Memory B cell (primary cell): ENCODE measurements at regions not wholly inside any gene's neighbourhood (a gene's known extent, or its start where the extent isn't known, plus 50 kb on each side); places are given as distances from the start of the nearest gene placed in this dataset.
"Not testable (repeated sequence)": the region's sequence is repeated elsewhere in the genome, so short reads cannot be mapped to it uniquely, and the experiment has no call there.

Source experiments
- ATAC-seq: fragments of 150-1000 bp; cut with Tn5 transposase; 2 replicates; pipeline ENCODE4 v1.10.0; 2021; ENCODE audit warnings: low read depth, mild to moderate bottlenecking, moderate library complexity
- DNase-seq, 2 donors: peaks; one replicate each; pipeline ENCODE4 v3.0.0; 2022; ENCODE audit warnings: low spot score in 2 of 2
- H3K27ac Mint-ChIP-seq: one replicate; pipeline ENCODE4 v1.8.0; 2022; ENCODE audit warnings: mild to moderate bottlenecking, moderate library complexity, mixed read lengths
- H3K27me3 Mint-ChIP-seq: one replicate; pipeline ENCODE4 v1.8.0; 2022; ENCODE audit warnings: mixed read lengths
- H3K36me3 Mint-ChIP-seq: one replicate; pipeline ENCODE4 v1.8.0; 2022; ENCODE audit warnings: mild to moderate bottlenecking, mixed read lengths
- H3K4me1 Mint-ChIP-seq: one replicate; pipeline ENCODE4 v1.8.0; 2022; ENCODE audit warnings: mixed read lengths
- H3K4me3 Mint-ChIP-seq: one replicate; pipeline ENCODE4 v1.8.0; 2022; ENCODE audit warnings: mild to moderate bottlenecking, moderate library complexity, mixed read lengths
- H3K9me3 Mint-ChIP-seq: one replicate; pipeline ENCODE4 v1.8.0; 2022; ENCODE audit warnings: mixed read lengths

DNA sequence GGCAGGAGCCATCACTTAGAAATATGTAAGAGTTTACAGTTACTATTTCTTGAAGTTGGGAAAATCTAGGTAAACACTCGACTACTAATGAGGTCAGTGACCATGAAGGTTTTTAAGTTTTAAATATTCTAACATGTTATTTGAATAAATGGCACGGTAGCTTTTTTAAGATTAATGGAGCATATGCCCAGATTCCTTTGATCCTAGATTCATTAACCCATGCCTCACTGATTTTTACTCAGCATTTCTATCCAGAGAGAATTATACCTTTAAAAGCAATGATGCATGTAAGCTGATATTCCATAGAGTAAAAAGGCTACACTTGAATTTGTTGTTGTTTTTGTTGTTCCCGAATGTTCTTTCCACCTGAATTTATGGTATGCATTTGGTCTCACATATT lies 541.4 kb downstream of the DACH1 start:
- Mint-ChIP-seq H3K4me1 (no peaks in the 10 kb centered on the region), H3K36me3 (no peaks in the 10 kb centered on the region), H3K4me3 (no peak overlapping the region), H3K27ac (no peak overlapping the region), H3K27me3 (no peaks in the 10 kb centered on the region), H3K9me3 (peaks cover 3% of the 10 kb centered on the region)
- DNase-seq: no peak
- ATAC-seq: no peak

DNA sequence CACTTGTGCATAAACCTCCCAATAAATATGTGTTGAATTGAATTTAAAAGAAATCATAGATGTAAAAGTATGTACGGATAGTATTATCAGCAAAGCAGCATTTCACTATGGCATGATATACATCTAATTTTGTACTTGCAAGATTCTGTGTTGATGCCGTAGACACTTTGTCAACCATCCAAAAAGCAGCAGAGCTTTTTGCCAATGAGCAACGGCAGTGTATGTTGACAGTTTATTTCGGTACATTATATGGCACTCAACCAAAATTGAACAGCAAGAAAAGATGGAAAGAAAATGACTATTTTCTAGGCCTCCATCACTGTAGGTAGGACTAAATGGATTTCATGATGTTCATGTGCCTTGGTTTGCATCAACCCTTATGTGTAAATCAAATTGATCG lies 543.7 kb downstream of the DACH1 start:
- Mint-ChIP-seq H3K27ac (no peak overlapping the region), H3K9me3 (peaks cover 7% of the 10 kb centered on the region), H3K27me3 (no peaks in the 10 kb centered on the region), H3K36me3 (no peaks in the 10 kb centered on the region), H3K4me1 (no peaks in the 10 kb centered on the region), H3K4me3 (no peak overlapping the region)
- ATAC-seq (no peak), DNase-seq (no peak)

DNA sequence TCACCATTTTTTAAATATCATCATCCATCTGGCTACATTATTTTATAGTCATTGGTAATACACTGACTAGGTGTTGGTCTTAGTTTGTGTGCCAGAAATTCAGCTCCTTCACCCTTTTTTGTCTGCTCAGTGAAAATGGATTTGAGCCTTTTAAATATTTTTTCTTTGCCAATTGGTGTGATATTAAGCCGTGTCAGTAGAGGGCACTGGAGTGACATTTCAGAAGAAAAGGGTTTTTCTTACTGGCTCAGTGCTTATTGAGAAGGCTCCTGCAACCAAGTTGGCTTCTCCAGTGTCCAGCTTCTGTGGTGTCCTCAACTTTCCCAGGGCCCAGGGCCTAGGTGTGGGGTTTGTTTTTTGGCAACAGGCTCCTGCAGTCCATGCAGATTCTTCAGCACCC lies 546.6 kb downstream of the DACH1 start:
- no peak for ATAC-seq
- no peak for DNase-seq
- no peak overlapping the region for H3K27ac Mint-ChIP-seq
- H3K4me3 Mint-ChIP-seq: no peak overlapping the region
- no peaks in the 10 kb centered on the region for H3K27me3 Mint-ChIP-seq
- no peaks in the 10 kb centered on the region for H3K4me1 Mint-ChIP-seq
- no peaks in the 10 kb centered on the region for H3K36me3 Mint-ChIP-seq
- peaks cover 7% of the 10 kb centered on the region for H3K9me3 Mint-ChIP-seq

DNA sequence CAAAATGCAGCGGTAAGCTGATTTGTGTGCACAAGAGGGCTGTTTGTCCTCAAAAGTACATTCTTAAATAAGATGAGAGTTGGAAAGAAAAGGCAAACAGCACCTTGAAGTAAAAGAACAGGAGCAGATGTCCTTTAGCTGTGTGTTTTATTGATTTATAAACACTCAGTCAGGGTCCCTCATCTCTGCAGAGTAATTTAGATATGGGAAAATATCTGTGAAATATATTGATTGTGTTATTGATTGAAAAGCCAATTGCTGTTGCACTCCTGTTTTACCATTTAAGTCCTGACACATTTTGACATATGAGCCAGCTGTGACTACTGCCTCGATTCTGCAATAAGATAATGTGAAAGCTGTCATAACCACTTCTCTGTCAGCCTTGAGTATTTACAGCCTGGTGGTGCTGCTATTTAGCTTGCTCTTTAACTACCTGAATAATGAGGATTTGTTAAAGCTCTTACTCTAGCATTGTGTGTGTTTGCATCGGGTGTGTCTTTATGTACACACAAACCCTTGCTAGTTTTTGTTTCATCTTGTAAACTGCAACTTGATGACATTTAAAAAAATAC lies 550.1 kb downstream of the DACH1 start:
- ATAC-seq (no peak), DNase-seq (no peak)
- Mint-ChIP-seq H3K36me3 (no peaks in the 10 kb centered on the region), H3K9me3 (peaks cover 7% of the 10 kb centered on the region), H3K27ac (no peak overlapping the region), H3K27me3 (no peaks in the 10 kb centered on the region), H3K4me3 (no peak overlapping the region), H3K4me1 (no peaks in the 10 kb centered on the region)

DNA sequence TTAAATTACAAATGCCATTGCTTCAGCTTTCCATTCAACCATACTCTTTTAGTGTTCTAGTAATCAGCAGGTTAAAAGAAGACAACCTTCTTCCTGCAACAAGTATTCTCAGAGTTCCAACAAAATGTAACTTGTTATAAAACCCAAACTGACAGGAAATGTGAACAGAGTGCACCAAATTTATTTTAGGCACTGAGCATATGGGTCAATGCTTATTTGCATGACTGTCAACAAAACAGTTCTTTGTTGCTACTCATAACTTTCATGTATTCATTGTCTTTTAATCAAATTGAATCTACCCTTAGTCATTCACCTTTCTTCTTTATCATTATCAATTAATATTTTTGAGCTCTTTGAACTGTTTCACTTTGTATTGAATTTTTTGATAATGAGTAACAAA lies 554.1 kb downstream of the DACH1 start:
- H3K4me1 Mint-ChIP-seq: no peaks in the 10 kb centered on the region
- ATAC-seq (no peak), DNase-seq (no peak)
- no peaks in the 10 kb centered on the region for H3K9me3 Mint-ChIP-seq
- no peak overlapping the region for H3K27ac Mint-ChIP-seq
- H3K27me3 Mint-ChIP-seq: no peaks in the 10 kb centered on the region
- no peaks in the 10 kb centered on the region for H3K36me3 Mint-ChIP-seq
- H3K4me3 Mint-ChIP-seq: no peak overlapping the region

DNA sequence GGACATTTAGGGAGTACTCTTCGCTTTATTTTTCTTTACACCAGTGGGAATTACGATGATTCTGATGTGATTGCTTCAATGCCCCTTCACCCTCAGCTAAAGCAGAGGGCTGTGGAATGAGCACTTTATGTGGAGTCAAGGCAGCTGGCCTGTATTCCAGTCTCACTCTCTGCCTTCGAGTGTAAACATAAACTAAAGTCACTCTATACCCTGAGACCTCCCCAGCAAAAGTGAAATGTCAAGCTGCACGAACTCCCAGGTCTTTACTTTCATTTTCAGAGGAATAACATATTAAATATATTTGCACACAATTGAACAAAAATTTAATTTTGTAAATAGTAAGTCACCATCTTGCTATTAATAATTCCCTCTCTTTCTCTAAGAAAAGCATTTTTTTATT lies 557.1 kb downstream of the DACH1 start:
- Mint-ChIP-seq H3K9me3 (no peaks in the 10 kb centered on the region), H3K36me3 (no peaks in the 10 kb centered on the region), H3K4me1 (no peaks in the 10 kb centered on the region), H3K27me3 (no peaks in the 10 kb centered on the region), H3K4me3 (no peak overlapping the region), H3K27ac (no peak overlapping the region)
- no peak for DNase-seq
- ATAC-seq: no peak

DNA sequence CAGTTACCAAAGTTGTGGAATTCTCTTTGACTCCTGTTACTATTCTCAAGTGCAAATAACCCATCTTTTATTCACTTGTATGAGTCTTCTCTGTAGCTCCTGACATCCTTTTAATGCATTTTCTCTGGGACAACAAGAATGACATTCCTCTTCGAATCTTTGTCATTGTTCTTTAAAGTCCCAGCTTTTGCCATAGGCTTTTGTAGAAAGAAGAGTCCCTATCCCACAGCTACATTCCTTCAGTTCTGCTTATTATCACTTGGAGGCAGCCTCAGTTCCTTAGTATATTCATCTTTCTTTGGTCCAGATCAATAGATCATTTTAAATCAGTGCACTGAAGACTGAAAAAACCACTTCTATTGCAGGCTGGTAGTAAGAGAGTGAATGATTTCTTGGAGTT lies 560.2 kb downstream of the DACH1 start:
- Mint-ChIP-seq H3K9me3 (no peaks in the 10 kb centered on the region), H3K4me1 (no peaks in the 10 kb centered on the region), H3K27me3 (no peaks in the 10 kb centered on the region), H3K36me3 (no peaks in the 10 kb centered on the region), H3K4me3 (no peak overlapping the region), H3K27ac (no peak overlapping the region)
- no peak for ATAC-seq
- DNase-seq: no peak

DNA sequence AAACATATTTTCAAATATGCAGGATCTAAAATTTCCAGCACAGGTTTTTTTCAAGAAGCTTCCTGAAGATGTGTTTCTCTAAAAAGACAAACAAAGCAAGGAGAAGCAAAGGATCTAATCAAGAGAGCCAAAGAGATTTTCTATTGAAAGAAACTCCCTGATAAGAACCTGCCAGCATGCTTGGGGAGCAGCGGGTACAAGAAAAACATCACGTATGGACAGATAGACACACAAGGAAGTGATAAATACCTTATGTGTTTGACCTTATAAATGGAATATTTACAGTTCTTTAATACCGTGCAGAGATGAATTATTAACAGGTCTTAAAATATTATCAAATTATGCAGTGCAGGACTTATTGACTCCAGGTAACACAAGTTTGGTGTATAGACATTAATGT lies 562.1 kb downstream of the DACH1 start:
- Mint-ChIP-seq H3K27me3 (no peaks in the 10 kb centered on the region), H3K36me3 (no peaks in the 10 kb centered on the region), H3K4me1 (no peaks in the 10 kb centered on the region), H3K27ac (no peak overlapping the region), H3K9me3 (no peaks in the 10 kb centered on the region), H3K4me3 (no peak overlapping the region)
- no peak for ATAC-seq
- DNase-seq: no peak

DNA sequence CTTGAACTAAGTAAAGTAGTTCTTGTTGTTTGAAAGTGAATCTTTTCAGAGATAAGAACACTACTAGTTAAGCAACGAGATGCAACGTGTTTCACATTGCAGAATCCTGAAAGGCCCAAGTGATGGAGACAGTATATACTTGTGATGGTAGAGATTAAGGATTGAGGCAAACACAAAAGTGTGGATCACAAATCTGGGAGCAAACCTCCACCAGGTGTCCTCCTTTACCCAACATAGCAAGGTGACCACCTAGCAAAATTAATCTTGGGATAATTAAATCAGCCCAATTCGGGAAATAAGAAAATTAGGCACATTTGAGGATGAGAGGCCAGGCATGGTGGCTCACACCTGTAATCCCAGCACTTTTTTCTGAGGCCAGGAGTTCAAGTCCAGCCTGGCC lies 563.9 kb downstream of the DACH1 start:
- H3K4me1 Mint-ChIP-seq: no peaks in the 10 kb centered on the region
- no peaks in the 10 kb centered on the region for H3K36me3 Mint-ChIP-seq
- peaks cover 2% of the 10 kb centered on the region for H3K9me3 Mint-ChIP-seq
- no peak for ATAC-seq
- no peak for DNase-seq
- no peaks in the 10 kb centered on the region for H3K27me3 Mint-ChIP-seq
- no peak overlapping the region for H3K27ac Mint-ChIP-seq
- H3K4me3 Mint-ChIP-seq: no peak overlapping the region

DNA sequence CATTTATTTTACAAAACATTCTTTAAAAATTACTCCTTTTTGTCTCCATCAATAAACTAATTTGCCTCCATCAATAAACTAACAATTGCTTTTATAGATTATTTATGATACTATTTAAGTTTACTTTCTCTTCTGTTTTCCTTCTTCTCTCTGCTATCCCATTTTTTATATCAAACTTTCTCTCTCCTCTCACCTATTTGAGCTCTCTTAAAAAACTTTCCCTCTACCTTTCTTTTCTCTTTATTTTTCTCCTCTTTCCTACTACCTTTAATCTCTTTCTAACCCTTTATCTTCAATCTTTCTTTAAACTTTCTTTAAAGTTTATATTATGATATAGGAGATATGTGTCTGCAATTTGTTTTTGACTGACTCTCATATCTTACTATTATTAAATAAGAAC lies 566.4 kb downstream of the DACH1 start:
- no peak for DNase-seq
- Mint-ChIP-seq H3K9me3 (peaks cover 2% of the 10 kb centered on the region), H3K4me3 (no peak overlapping the region), H3K36me3 (no peaks in the 10 kb centered on the region), H3K27ac (no peak overlapping the region), H3K4me1 (no peaks in the 10 kb centered on the region), H3K27me3 (no peaks in the 10 kb centered on the region)
- ATAC-seq: no peak

DNA sequence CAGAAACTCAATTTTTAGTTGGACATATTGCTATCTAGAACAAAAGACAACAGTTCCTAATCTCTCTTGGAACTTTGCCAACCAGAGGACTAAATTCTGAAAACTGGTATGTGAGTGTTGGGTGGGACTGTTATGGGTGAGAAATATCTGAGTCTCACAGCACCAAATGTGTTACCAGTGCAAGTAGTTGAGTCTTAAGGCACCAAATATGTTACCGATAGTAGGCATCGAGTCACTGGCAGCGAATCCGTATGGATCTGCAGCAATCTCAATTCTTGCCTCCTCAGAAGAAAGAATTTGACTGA lies 575.2 kb downstream of the DACH1 start:
- H3K27ac Mint-ChIP-seq: peak overlapping the region; percentile 94
- ATAC-seq: no peak
- peaks cover 2% of the 10 kb centered on the region for H3K9me3 Mint-ChIP-seq

DNA sequence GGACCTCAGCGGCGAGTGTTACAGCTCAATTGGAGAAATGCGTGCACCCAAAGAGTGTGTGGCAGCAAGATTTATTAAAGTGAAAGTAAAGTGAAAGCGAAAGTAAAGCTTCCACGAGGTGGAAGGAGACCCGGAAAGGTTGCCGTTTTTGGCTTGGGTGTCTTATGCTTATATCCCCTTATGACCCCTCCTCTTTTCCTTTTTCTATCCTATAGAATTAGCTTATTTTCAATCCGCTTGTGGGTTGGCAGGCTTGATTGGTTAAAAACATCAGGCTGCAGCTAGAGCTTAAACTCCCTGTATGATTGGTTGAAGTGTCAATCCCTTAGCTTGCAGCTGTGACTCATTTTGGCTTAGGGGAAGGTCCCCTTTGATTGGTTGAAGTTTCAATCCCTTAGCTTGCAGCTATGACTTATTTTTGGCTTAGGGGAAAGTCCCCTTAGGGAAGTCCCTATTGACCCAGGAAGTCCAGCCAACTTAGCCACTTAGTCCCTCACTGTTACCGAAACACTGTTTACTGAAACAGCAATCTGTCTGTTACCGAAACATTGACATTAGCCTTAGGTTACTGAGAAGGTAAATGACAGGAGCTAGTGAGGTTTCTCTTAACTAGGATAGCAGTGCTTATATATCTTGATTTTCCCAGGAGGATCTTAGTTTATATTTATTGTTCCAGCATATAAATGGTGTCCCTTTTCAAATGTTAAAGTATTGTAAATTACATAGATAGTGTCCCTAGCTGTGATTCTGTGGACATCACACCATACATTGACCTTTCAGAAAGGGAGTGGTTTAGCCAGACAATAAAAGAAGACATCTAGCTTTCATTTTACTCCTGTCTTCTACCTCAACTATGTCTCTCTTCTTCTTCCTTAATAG lies 575.8 kb downstream of the DACH1 start:
- H3K9me3 Mint-ChIP-seq: peaks cover 2% of the 10 kb centered on the region
- H3K4me3 Mint-ChIP-seq: peak overlapping the region; percentile 84
- H3K27ac Mint-ChIP-seq: peak overlapping the region; percentile 94
- DNase-seq (peak in 1 of 2 donors; percentile 31), ATAC-seq (peak; percentile 77)
- H3K36me3 Mint-ChIP-seq: peaks cover 2% of the 10 kb centered on the region
- H3K4me1 Mint-ChIP-seq: peaks cover 14% of the 10 kb centered on the region
- no peaks in the 10 kb centered on the region for H3K27me3 Mint-ChIP-seq

More for the DNA sequence above, 575.2 kb downstream of the DACH1 start:
- no peak for DNase-seq
- H3K4me3 Mint-ChIP-seq: peak overlapping the region; percentile 84
- no peaks in the 10 kb centered on the region for H3K27me3 Mint-ChIP-seq
- peaks cover 14% of the 10 kb centered on the region for H3K4me1 Mint-ChIP-seq
- H3K36me3 Mint-ChIP-seq: peaks cover 2% of the 10 kb centered on the region

DNA sequence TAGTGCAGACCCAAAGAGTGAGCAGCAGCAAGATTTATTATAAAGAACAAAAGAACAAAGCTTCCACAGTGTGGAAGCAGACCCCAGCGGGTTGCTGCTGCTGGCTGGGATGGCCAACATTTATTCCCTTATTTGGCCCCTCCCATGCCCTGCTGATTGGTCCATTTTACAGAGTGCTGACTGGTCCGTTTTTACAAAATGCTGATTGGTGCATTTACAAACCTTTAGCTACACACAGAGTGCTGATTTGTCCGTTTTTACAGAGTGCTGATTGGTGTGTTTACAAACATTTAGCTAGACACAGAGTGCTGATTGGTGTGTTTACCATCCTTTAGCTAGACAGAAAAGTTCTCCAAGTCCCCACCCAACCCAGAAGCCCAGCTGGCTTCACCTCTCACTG lies 577.0 kb downstream of the DACH1 start:
- ATAC-seq, DNase-seq, H3K36me3 Mint-ChIP-seq, H3K4me3 Mint-ChIP-seq, H3K27me3 Mint-ChIP-seq, H3K27ac Mint-ChIP-seq, H3K9me3 Mint-ChIP-seq: not testable (repeated sequence)
- peaks cover 14% of the 10 kb centered on the region for H3K4me1 Mint-ChIP-seq

DNA sequence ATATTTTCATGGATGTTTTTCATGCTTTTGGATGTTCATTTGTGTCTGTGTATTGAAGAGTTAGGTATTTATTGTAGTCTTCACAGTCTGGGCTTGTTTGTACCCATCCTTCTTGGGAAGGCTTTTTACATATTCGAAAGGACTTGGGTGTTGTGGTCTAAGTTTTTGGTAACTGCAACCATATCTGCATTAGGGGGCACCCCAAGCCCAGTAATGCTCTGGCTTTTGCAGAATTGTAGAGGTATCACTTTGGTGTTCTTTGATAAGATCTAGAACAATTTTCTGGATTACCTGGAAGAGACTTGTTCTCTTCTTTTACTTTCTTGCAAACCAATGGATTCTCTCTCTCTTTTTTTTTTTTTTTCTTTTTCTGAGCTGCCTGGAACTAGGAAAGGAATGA lies 581.3 kb downstream of the DACH1 start:
- Mint-ChIP-seq H3K4me3 (no peak overlapping the region), H3K4me1 (peaks cover 2% of the 10 kb centered on the region), H3K27ac (no peak overlapping the region), H3K27me3 (no peaks in the 10 kb centered on the region), H3K36me3 (peaks cover 2% of the 10 kb centered on the region), H3K9me3 (peaks cover 2% of the 10 kb centered on the region)
- ATAC-seq (no peak), DNase-seq (no peak)

DNA sequence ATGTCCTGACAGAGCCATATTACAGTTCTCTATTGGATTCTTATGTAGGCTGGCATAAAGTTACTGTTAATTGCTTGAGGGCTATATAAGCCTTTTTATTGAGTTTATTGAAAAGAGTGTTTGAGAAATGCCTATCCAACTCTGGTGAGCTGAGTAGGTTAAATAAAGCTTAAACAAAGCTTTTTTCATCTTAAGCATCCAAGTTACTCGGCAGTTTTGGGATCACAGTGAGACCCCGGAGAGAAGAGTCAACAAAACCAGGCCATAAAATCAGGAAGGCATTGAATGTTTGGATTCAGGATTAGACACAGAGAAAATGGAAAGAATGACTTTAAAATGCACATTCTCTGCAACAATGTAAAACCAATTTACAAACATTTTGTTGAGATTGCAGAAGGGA lies 588.5 kb downstream of the DACH1 start:
- Mint-ChIP-seq H3K9me3 (no peaks in the 10 kb centered on the region), H3K36me3 (no peaks in the 10 kb centered on the region), H3K27me3 (no peaks in the 10 kb centered on the region), H3K27ac (no peak overlapping the region), H3K4me3 (no peak overlapping the region), H3K4me1 (peaks cover 3% of the 10 kb centered on the region)
- DNase-seq (no peak), ATAC-seq (no peak)
